ENCODE measurements at regions not wholly inside any gene's neighbourhood (a gene's known extent, or its start where the extent isn't known, plus 50 kb on each side); places are given as distances from the start of the nearest gene placed in this dataset.
A peak's percentile ranks its signal among the peaks of the same experiment; 100 is the strongest.

- TF ChIP-seq TCF15 (CRISPR knock-in tag; IDR thresholded peaks at IDR 0.05) (no peak), ESRRA (IDR thresholded peaks at IDR 0.05; ENCODE audit: borderline replicate concordance, low read depth) (no peak), PCBP2 (IDR thresholded peaks at IDR 0.05; ENCODE audit: low read depth, low read length, poor library complexity, severe bottlenecking) (no peak), CHD2 (IDR thresholded peaks at IDR 0.05; ENCODE audit: low read depth, low read length) (no peak), ZBTB12 (CRISPR knock-in tag; IDR thresholded peaks at IDR 0.05) (no peak), TBL1XR1 (IDR thresholded peaks at IDR 0.05; ENCODE audit: low read length in 2 of 2) (peak in 1 of 2 experiments; percentile 55; a peak in 1 of 4 replicates), TAF9B (IDR thresholded peaks at IDR 0.05; ENCODE audit: partially characterized antibody) (no peak), KLF16 (IDR thresholded peaks at IDR 0.05) (peak; percentile 46; the same call in 1 of the 2 replicates), ZNF561 (CRISPR knock-in tag; conservative IDR thresholded peaks at IDR 0.05) (no peak), ZNF3 (CRISPR knock-in tag; IDR thresholded peaks at IDR 0.05) (no peak), XRCC5 (IDR thresholded peaks at IDR 0.05; ENCODE audit: low read depth, low read length) (no peak), ZNF407 (IDR thresholded peaks at IDR 0.05; ENCODE audit: low read depth) (no peak), HDAC6 (IDR thresholded peaks at IDR 0.05; ENCODE audit: low read depth, low read length) (no peak), HINFP (tag; conservative IDR thresholded peaks at IDR 0.05; ENCODE audit: low read depth) (no peak), EHMT2 (IDR thresholded peaks at IDR 0.05) (no peak), SUPT5H (IDR thresholded peaks at IDR 0.05) (no peak), MAZ (CRISPR knock-in tag; conservative IDR thresholded peaks at IDR 0.05 in 1 of 2, IDR thresholded peaks at IDR 0.05 in 1 of 2) (no peak; a peak in 1 of 4 replicates), CSDE1 (IDR thresholded peaks at IDR 0.05) (no peak)
These were observed 63.4 kb upstream of the LCTL start (continued) for GRCh38 chr15:66628976-66629723.

Data from K562 (cell line).